GM03348 (cell line): ENCODE measurements at regions not wholly inside any gene's neighbourhood (a gene's known extent, or its start where the extent isn't known, plus 50 kb on each side); places are given as distances from the start of the nearest gene placed in this dataset.
"Not testable (repeated sequence)": the region's sequence is repeated elsewhere in the genome, so short reads cannot be mapped to it uniquely, and the experiment has no call there.

Source experiments
- DNase-seq: peaks from one replicate; pipeline ENCODE4 v3.0.0; 2012; ENCODE audit warnings: low spot score

GRCh38 chr16:75780669-75781068, 54.4 kb upstream of the CPHXL start:
- DNase-seq: no peak

- no peak for DNase-seq
These were observed 55.5 kb upstream of the CPHXL start for GRCh38 chr16:75781683-75782343.

GRCh38 chr16:75787440-75787839, 61.1 kb upstream of the CPHXL start:
- no peak for DNase-seq

- DNase-seq: peak; percentile 74
These were observed 62.9 kb upstream of the CPHXL start for GRCh38 chr16:75789237-75789636.

- no peak for DNase-seq
These were observed 66.6 kb upstream of the CPHXL start for GRCh38 chr16:75792771-75793492.

- no peak for DNase-seq
These were observed 67.4 kb upstream of the CPHXL start for GRCh38 chr16:75793641-75794040.

GRCh38 chr16:75794426-75794825, 68.1 kb upstream of the CPHXL start:
- no peak for DNase-seq

- DNase-seq: no peak
These were observed 72.4 kb upstream of the CPHXL start for GRCh38 chr16:75798714-75799113.

- no peak for DNase-seq
These were observed 75.0 kb upstream of the CPHXL start for GRCh38 chr16:75801307-75801706.

GRCh38 chr16:75803753-75804152, 77.5 kb upstream of the CPHXL start:
- DNase-seq: no peak

GRCh38 chr16:75804368-75804767, 78.1 kb upstream of the CPHXL start:
- no peak for DNase-seq

- no peak for DNase-seq
These were observed 79.7 kb upstream of the CPHXL start for GRCh38 chr16:75805946-75806345.

GRCh38 chr16:75806487-75806886, 80.2 kb upstream of the CPHXL start:
- DNase-seq: no peak

- DNase-seq: no peak
These were observed 84.1 kb upstream of the CPHXL start for GRCh38 chr16:75810342-75810741.

GRCh38 chr16:75811020-75811634, 84.8 kb upstream of the CPHXL start:
- DNase-seq: no peak

GRCh38 chr16:75818491-75818890, 92.2 kb upstream of the CPHXL start:
- DNase-seq: no peak

- no peak for DNase-seq
These were observed 94.4 kb upstream of the CPHXL start for GRCh38 chr16:75820672-75821071.

GRCh38 chr16:75821117-75821516, 94.8 kb upstream of the CPHXL start:
- no peak for DNase-seq

- DNase-seq: not testable (repeated sequence)
These were observed 99.5 kb upstream of the CPHXL start for GRCh38 chr16:75825750-75826149.

- DNase-seq: not testable (repeated sequence)
These were observed 101.2 kb upstream of the CPHXL start for GRCh38 chr16:75827372-75828038.

GRCh38 chr16:75833385-75833784, 107.1 kb upstream of the CPHXL start:
- DNase-seq: not testable (repeated sequence)

GRCh38 chr16:75836347-75837010, 110.2 kb upstream of the CPHXL start:
- DNase-seq: no peak
